Stimulated activated CD4-positive, alpha-beta T cell treated with anti-CD3 and anti-CD28 coated beads, TNF-alpha, amount 100 ng/mL, for 4 hours (primary cell): ENCODE measurements at regions not wholly inside any gene's neighbourhood (a gene's known extent, or its start where the extent isn't known, plus 50 kb on each side); places are given as distances from the start of the nearest gene placed in this dataset.

Experiments
- DNase-seq, 3 experiments: peaks; one replicate each; pipeline ENCODE4 v3.0.0-alpha.2; 2020; ENCODE audit warnings: low read depth in 3 of 3

- no peak for DNase-seq
These were observed 111.8 kb upstream of the RGMA start for GRCh38 chr15:93200837-93201226.

GRCh38 chr15:93200081-93200836, 111.2 kb upstream of the RGMA start:
- DNase-seq = no peak

- no peak for DNase-seq
These were observed 107.2 kb upstream of the RGMA start for GRCh38 chr15:93196135-93196670.

GRCh38 chr15:93195109-93195508, 106.1 kb upstream of the RGMA start:
- no peak for DNase-seq

GRCh38 chr15:93190238-93190637, 101.2 kb upstream of the RGMA start:
- DNase-seq = no peak

GRCh38 chr15:93189561-93189960, 100.5 kb upstream of the RGMA start:
- DNase-seq = no peak

- DNase-seq = no peak
These were observed 99.2 kb upstream of the RGMA start for GRCh38 chr15:93188236-93188635.

- DNase-seq = no peak
These were observed 96.8 kb upstream of the RGMA start for GRCh38 chr15:93185796-93186195.

GRCh38 chr15:93182703-93183205, 93.7 kb upstream of the RGMA start:
- no peak for DNase-seq

- no peak for DNase-seq
These were observed 91.6 kb upstream of the RGMA start for GRCh38 chr15:93180656-93181055.

- no peak for DNase-seq
These were observed 91.1 kb upstream of the RGMA start for GRCh38 chr15:93180128-93180527.

- no peak for DNase-seq
These were observed 90.7 kb upstream of the RGMA start for GRCh38 chr15:93179700-93180102.

GRCh38 chr15:93179072-93179471, 90.1 kb upstream of the RGMA start:
- no peak for DNase-seq

GRCh38 chr15:93178371-93178770, 89.4 kb upstream of the RGMA start:
- DNase-seq = no peak

GRCh38 chr15:93176065-93176464, 87.1 kb upstream of the RGMA start:
- no peak for DNase-seq

GRCh38 chr15:93174836-93175235, 85.8 kb upstream of the RGMA start:
- DNase-seq = no peak

GRCh38 chr15:93173369-93173768, 84.4 kb upstream of the RGMA start:
- DNase-seq = no peak

GRCh38 chr15:93171476-93171875, 82.5 kb upstream of the RGMA start:
- no peak for DNase-seq

GRCh38 chr15:93170329-93170728, 81.3 kb upstream of the RGMA start:
- DNase-seq = no peak

- DNase-seq = no peak
These were observed 79.9 kb upstream of the RGMA start for GRCh38 chr15:93168910-93169309.

GRCh38 chr15:93167291-93167690, 78.3 kb upstream of the RGMA start:
- no peak for DNase-seq

- DNase-seq = no peak
These were observed 77.7 kb upstream of the RGMA start for GRCh38 chr15:93166675-93167074.

- DNase-seq = no peak
These were observed 76.9 kb upstream of the RGMA start for GRCh38 chr15:93165734-93166470.
